Kidney epithelial cell (primary cell): ENCODE measurements at regions not wholly inside any gene's neighbourhood (a gene's known extent, or its start where the extent isn't known, plus 50 kb on each side); places are given as distances from the start of the nearest gene placed in this dataset.

Experiments used
- DNase-seq: peaks from one replicate; pipeline ENCODE4 v3.0.0-alpha.2; 2010; ENCODE audit warnings: low read depth
- H3K27me3 ChIP-seq: 2 replicates; pipeline ENCODE4 v1.6.0; 2011; ENCODE audit warnings: low read length; ENCODE audit not compliant: control insufficient read depth, insufficient read depth
- H3K36me3 ChIP-seq: 2 replicates; pipeline ENCODE4 v1.5.1; 2011; ENCODE audit warnings: low read length; ENCODE audit not compliant: control insufficient read depth, insufficient read depth
- H3K4me3 ChIP-seq: 2 replicates; pipeline ENCODE4 v1.5.1; 2011; ENCODE audit warnings: low read depth, mild to moderate bottlenecking, control low read depth, low read length
- CTCF ChIP-seq: IDR thresholded peaks from 2 replicates; pipeline ENCODE4 v1.5.1; 2011; ENCODE audit warnings: mild to moderate bottlenecking, moderate library complexity, low read length, control low read depth, inconsistent platforms; ENCODE audit not compliant: insufficient read depth, poor library complexity, severe bottlenecking

- no peak overlapping the region for H3K4me3 ChIP-seq
- TF ChIP-seq CTCF: peak; percentile 50
- H3K27me3 ChIP-seq: no peaks in the 10 kb centered on the region
- no peaks in the 10 kb centered on the region for H3K36me3 ChIP-seq
- no peak for DNase-seq
Measured at GRCh38 chr11:127493330-127494022, 492.9 kb upstream of the KIRREL3 start.

- H3K36me3 ChIP-seq: no peaks in the 10 kb centered on the region
- TF ChIP-seq CTCF: no peak
- no peaks in the 10 kb centered on the region for H3K27me3 ChIP-seq
- H3K4me3 ChIP-seq: no peak overlapping the region
- peak; percentile 45 for DNase-seq
Measured at GRCh38 chr11:127492029-127492428, 491.5 kb upstream of the KIRREL3 start.

- no peak overlapping the region for H3K4me3 ChIP-seq
- no peaks in the 10 kb centered on the region for H3K36me3 ChIP-seq
- H3K27me3 ChIP-seq: no peaks in the 10 kb centered on the region
- TF ChIP-seq CTCF: no peak
- DNase-seq: no peak
Measured at GRCh38 chr11:127491589-127491988, 491.0 kb upstream of the KIRREL3 start.

- no peak for DNase-seq
- H3K27me3 ChIP-seq: no peaks in the 10 kb centered on the region
- no peak for TF ChIP-seq CTCF
- H3K36me3 ChIP-seq: no peaks in the 10 kb centered on the region
- no peak overlapping the region for H3K4me3 ChIP-seq
Measured at GRCh38 chr11:127490896-127491295, 490.3 kb upstream of the KIRREL3 start.

GRCh38 chr11:127485541-127485940 is 485.0 kb upstream of the KIRREL3 start:
- no peaks in the 10 kb centered on the region for H3K27me3 ChIP-seq
- no peak overlapping the region for H3K4me3 ChIP-seq
- no peak for TF ChIP-seq CTCF
- DNase-seq: peak; percentile 55
- no peaks in the 10 kb centered on the region for H3K36me3 ChIP-seq

- TF ChIP-seq CTCF: no peak
Measured at GRCh38 chr11:127481391-127481790, 480.8 kb upstream of the KIRREL3 start.

More at GRCh38 chr11:127481391-127481790, 480.8 kb upstream of the KIRREL3 start:
- no peaks in the 10 kb centered on the region for H3K36me3 ChIP-seq
- no peak for DNase-seq
- no peak overlapping the region for H3K4me3 ChIP-seq
- no peaks in the 10 kb centered on the region for H3K27me3 ChIP-seq
